HepG2 (cell line): ENCODE measurements at regions not wholly inside any gene's neighbourhood (a gene's known extent, or its start where the extent isn't known, plus 50 kb on each side); places are given as distances from the start of the nearest gene placed in this dataset.

Source experiments
- TF ChIP-seq, protein P1 (sequence below): sonication (generic); formaldehyde crosslinking; conservative IDR thresholded peaks from 2 replicates; pipeline ENCODE4 v1.8.1; 2023; ENCODE audit warnings: missing genetic modification reagents
- TF ChIP-seq, protein P2 (sequence below): sonication (generic); formaldehyde crosslinking; IDR thresholded peaks from 2 replicates; pipeline ENCODE4 v1.4.0; 2020; ENCODE audit warnings: missing genetic modification reagents

DNA sequence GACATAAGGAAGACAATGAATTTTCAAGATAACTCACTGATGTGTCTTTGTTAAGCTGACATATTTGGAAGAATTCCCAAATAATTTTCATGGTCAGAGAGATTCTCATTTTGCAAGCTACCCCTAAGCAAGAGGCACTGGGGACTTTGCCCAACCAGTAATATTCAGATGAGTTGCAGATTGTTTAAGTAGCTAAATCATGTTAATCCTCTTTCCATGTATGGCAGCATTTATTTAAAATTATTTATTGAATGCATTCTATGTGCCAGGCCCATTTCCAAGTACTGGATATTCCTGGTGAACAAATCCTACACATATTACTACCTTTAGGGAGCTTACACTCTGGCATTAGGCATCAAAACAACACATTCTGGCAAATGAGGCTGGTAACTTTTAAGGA, 56.5 kb upstream of the BACH1 start:
- TF ChIP-seq, protein P1, sequence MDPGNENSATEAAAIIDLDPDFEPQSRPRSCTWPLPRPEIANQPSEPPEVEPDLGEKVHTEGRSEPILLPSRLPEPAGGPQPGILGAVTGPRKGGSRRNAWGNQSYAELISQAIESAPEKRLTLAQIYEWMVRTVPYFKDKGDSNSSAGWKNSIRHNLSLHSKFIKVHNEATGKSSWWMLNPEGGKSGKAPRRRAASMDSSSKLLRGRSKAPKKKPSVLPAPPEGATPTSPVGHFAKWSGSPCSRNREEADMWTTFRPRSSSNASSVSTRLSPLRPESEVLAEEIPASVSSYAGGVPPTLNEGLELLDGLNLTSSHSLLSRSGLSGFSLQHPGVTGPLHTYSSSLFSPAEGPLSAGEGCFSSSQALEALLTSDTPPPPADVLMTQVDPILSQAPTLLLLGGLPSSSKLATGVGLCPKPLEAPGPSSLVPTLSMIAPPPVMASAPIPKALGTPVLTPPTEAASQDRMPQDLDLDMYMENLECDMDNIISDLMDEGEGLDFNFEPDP (CRISPR knock-in tag), result no peak
- TF ChIP-seq, protein P2, sequence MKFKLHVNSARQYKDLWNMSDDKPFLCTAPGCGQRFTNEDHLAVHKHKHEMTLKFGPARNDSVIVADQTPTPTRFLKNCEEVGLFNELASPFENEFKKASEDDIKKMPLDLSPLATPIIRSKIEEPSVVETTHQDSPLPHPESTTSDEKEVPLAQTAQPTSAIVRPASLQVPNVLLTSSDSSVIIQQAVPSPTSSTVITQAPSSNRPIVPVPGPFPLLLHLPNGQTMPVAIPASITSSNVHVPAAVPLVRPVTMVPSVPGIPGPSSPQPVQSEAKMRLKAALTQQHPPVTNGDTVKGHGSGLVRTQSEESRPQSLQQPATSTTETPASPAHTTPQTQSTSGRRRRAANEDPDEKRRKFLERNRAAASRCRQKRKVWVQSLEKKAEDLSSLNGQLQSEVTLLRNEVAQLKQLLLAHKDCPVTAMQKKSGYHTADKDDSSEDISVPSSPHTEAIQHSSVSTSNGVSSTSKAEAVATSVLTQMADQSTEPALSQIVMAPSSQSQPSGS (CRISPR knock-in tag), result no peak
